ENCODE measurements at regions not wholly inside any gene's neighbourhood (a gene's known extent, or its start where the extent isn't known, plus 50 kb on each side); places are given as distances from the start of the nearest gene placed in this dataset.

DNA sequence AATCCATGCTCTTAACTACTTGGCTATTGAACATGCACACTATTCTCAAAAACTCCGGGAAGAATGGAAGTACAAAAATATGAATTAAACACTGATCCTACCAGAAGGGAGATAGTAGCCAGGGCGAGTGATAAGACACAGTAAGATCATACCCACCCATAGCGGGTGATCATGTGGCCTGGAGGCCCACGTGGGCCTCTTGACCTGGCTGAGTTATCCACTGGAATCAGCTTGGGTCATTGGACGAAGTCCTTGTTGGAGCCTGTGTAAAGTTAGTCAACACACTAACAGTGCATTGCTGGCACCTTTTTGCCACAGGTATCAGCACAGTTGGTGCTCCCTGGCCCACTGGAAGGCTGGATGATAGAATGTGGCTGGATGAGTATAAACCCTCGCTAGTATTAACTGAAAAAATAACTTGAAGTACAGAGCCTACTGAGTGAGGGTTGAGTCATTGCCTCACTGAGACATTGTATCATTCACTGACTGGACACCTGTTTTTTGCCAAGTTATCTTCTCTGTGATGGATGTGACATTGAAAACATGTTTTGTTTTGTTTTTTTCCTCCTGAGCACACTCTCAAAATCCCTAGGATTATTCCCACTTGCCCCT, 149.2 kb upstream of the FUT8 start:
- Histone ChIP-seq H3K4me3 (replicated peaks; ENCODE audit: insufficient read depth, low read length) (no peak overlapping the region), H3K27ac (replicated peaks) (no peak overlapping the region), H3K27me3 (ENCODE audit: insufficient read depth, poor library complexity, severe bottlenecking) (no peaks in the 10 kb centered on the region)
- no peak for DNase-seq (ENCODE audit: low read depth in 1 of 2, low spot score in 1 of 2)
- no peak for TF ChIP-seq SPI1 (IDR thresholded peaks at IDR 0.05; ENCODE audit: borderline replicate concordance, low read depth)
- TF ChIP-seq GABPA (IDR thresholded peaks at IDR 0.05; ENCODE audit: low read depth), result no peak
- no peak for TF ChIP-seq CTCF (IDR thresholded peaks at IDR 0.05; ENCODE audit: insufficient read depth, low read length)
- TF ChIP-seq, protein P1, sequence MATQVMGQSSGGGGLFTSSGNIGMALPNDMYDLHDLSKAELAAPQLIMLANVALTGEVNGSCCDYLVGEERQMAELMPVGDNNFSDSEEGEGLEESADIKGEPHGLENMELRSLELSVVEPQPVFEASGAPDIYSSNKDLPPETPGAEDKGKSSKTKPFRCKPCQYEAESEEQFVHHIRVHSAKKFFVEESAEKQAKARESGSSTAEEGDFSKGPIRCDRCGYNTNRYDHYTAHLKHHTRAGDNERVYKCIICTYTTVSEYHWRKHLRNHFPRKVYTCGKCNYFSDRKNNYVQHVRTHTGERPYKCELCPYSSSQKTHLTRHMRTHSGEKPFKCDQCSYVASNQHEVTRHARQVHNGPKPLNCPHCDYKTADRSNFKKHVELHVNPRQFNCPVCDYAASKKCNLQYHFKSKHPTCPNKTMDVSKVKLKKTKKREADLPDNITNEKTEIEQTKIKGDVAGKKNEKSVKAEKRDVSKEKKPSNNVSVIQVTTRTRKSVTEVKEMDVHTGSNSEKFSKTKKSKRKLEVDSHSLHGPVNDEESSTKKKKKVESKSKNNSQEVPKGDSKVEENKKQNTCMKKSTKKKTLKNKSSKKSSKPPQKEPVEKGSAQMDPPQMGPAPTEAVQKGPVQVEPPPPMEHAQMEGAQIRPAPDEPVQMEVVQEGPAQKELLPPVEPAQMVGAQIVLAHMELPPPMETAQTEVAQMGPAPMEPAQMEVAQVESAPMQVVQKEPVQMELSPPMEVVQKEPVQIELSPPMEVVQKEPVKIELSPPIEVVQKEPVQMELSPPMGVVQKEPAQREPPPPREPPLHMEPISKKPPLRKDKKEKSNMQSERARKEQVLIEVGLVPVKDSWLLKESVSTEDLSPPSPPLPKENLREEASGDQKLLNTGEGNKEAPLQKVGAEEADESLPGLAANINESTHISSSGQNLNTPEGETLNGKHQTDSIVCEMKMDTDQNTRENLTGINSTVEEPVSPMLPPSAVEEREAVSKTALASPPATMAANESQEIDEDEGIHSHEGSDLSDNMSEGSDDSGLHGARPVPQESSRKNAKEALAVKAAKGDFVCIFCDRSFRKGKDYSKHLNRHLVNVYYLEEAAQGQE (IDR thresholded peaks at IDR 0.05; ENCODE audit: insufficient replicate concordance, low read depth), result no peak
- TF ChIP-seq POLR2AphosphoS5 (IDR thresholded peaks at IDR 0.05; ENCODE audit: low read depth), result no peak

GRCh38 chr14:65267856-65268255, 144.7 kb upstream of the FUT8 start:
- no peaks in the 10 kb centered on the region for H3K27me3 ChIP-seq (ENCODE audit: insufficient read depth, poor library complexity, severe bottlenecking)
- TF ChIP-seq SPI1 (IDR thresholded peaks at IDR 0.05; ENCODE audit: borderline replicate concordance, low read depth), result no peak
- TF ChIP-seq, protein P1 (IDR thresholded peaks at IDR 0.05; ENCODE audit: insufficient replicate concordance, low read depth), result no peak
- no peak for TF ChIP-seq CTCF (IDR thresholded peaks at IDR 0.05; ENCODE audit: insufficient read depth, low read length)
- TF ChIP-seq POLR2AphosphoS5 (IDR thresholded peaks at IDR 0.05; ENCODE audit: low read depth), result no peak
- no peak for TF ChIP-seq GABPA (IDR thresholded peaks at IDR 0.05; ENCODE audit: low read depth)
- H3K4me3 ChIP-seq (replicated peaks; ENCODE audit: insufficient read depth, low read length), result no peak overlapping the region
- no peak overlapping the region for H3K27ac ChIP-seq (replicated peaks)
- DNase-seq (ENCODE audit: low read depth in 1 of 2, low spot score in 1 of 2), result no peak

DNA sequence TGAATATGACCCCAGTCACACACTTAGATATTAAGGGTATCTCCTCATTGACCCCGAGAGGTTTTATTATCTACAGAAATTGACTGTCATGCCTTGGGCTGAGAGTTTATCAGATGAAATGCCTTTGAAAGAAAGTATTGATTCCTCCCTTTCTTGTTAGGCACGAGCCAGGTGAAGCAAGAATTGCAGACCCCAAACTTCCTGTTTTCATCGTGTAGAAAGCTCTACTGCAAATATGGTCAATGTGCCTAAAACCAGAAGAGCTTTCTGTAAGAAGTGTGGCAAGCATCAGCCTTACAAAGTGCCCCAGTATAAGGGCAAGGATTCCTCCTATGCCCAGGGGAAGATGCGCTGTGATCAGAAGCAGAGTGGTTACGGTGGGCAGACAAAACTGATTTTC, 143.9 kb upstream of the FUT8 start:
- Histone ChIP-seq H3K27ac (replicated peaks) (no peak overlapping the region), H3K27me3 (ENCODE audit: insufficient read depth, poor library complexity, severe bottlenecking) (no peaks in the 10 kb centered on the region), H3K4me3 (replicated peaks; ENCODE audit: insufficient read depth, low read length) (no peak overlapping the region)
- TF ChIP-seq POLR2AphosphoS5 (IDR thresholded peaks at IDR 0.05; ENCODE audit: low read depth) (no peak), CTCF (IDR thresholded peaks at IDR 0.05; ENCODE audit: insufficient read depth, low read length) (no peak), GABPA (IDR thresholded peaks at IDR 0.05; ENCODE audit: low read depth) (no peak), SPI1 (IDR thresholded peaks at IDR 0.05; ENCODE audit: borderline replicate concordance, low read depth) (no peak)
- TF ChIP-seq, protein P1 (IDR thresholded peaks at IDR 0.05; ENCODE audit: insufficient replicate concordance, low read depth), result no peak
- DNase-seq (ENCODE audit: low read depth in 1 of 2, low spot score in 1 of 2), result peak in 1 of 2 experiments; percentile 6

Data from HL-60 (cell line).